D721Med (cell line): ENCODE measurements at regions not wholly inside any gene's neighbourhood (a gene's known extent, or its start where the extent isn't known, plus 50 kb on each side); places are given as distances from the start of the nearest gene placed in this dataset.

Source experiments
- DNase-seq: peaks from one replicate; pipeline ENCODE4 v3.0.0; 2011; ENCODE audit warnings: low spot score; ENCODE audit not compliant: insufficient read length
- FAIRE-seq: peaks from 2 replicates; lab custom pipeline; 2011; peaks lifted over from hg19 to GRCh38; lab: Jason Lieb, UNC
- TF ChIP-seq, protein P1 (sequence below): IDR thresholded peaks from 2 replicates; pipeline ENCODE4 v1.5.1; 2012; ENCODE audit warnings: mild to moderate bottlenecking, control low read depth; ENCODE audit not compliant: insufficient read depth; ENCODE audit errors: missing control alignments

GRCh38 chr11:122309262-122309925 lies 193.4 kb upstream of the BLID start:
- FAIRE-seq (no peak), DNase-seq (no peak)
- TF ChIP-seq, protein P1, sequence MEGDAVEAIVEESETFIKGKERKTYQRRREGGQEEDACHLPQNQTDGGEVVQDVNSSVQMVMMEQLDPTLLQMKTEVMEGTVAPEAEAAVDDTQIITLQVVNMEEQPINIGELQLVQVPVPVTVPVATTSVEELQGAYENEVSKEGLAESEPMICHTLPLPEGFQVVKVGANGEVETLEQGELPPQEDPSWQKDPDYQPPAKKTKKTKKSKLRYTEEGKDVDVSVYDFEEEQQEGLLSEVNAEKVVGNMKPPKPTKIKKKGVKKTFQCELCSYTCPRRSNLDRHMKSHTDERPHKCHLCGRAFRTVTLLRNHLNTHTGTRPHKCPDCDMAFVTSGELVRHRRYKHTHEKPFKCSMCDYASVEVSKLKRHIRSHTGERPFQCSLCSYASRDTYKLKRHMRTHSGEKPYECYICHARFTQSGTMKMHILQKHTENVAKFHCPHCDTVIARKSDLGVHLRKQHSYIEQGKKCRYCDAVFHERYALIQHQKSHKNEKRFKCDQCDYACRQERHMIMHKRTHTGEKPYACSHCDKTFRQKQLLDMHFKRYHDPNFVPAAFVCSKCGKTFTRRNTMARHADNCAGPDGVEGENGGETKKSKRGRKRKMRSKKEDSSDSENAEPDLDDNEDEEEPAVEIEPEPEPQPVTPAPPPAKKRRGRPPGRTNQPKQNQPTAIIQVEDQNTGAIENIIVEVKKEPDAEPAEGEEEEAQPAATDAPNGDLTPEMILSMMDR: no peak

DNA sequence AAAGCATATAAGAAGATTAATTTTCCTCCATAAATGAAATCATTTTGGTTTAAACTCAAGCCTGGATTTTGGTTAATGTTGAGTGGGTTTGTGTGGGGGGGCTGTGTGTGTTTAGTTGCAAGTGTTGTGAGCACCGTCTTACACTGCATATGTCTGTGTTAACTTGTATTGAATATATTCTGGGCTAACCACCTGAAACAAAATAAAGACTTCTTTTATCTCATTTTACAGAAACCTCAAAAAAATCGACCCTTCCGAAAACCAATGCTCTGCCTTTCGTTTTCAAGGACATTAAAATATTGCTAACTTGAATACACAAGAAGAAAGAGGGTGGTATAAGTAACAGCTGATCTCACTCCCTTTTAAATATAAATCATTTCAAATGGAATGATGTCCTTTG lies 192.2 kb upstream of the BLID start:
- no peak for DNase-seq
- no peak for FAIRE-seq
- TF ChIP-seq, protein P1: no peak

DNA sequence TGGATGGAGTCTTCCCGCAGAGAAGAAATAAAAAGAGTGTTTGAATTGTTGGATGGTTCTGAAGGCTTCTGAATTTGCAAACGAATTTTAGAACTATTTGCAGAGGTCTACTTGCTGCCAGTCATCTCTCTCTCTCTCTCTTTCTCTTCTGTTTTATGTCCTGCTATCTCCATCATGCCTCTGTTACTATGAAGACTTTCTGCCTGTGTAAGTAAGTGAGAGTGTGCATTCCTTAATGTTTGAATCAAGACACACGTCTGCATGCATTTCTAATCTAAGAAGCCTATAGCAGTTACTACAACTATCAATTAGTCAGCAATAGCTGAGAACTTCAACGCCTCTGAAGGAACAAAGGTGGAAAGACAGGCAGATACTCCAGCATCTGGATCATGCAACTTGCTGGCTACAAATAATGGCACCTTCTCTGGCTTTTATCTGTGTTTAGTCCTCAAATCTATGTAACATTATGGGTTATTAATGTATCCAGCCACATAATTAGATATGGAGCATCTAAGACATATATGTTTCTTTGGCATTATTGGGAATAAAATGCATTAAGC lies 191.5 kb upstream of the BLID start:
- FAIRE-seq: no peak
- DNase-seq: no peak
- TF ChIP-seq, protein P1: no peak

- DNase-seq (no peak), FAIRE-seq (no peak)
- TF ChIP-seq, protein P1: no peak
Measured at GRCh38 chr11:122306831-122307391, 190.9 kb upstream of the BLID start.

- no peak for FAIRE-seq
- no peak for DNase-seq
- TF ChIP-seq, protein P1: no peak
Measured at GRCh38 chr11:122305426-122306320, 189.7 kb upstream of the BLID start.

GRCh38 chr11:122304973-122305372 lies 189.0 kb upstream of the BLID start:
- FAIRE-seq (no peak), DNase-seq (no peak)
- TF ChIP-seq, protein P1: no peak
